Lung (tissue), 11 donors: ENCODE measurements at regions not wholly inside any gene's neighbourhood (a gene's known extent, or its start where the extent isn't known, plus 50 kb on each side); places are given as distances from the start of the nearest gene placed in this dataset.

ENCODE experiments used
- ATAC-seq: fragments of 200-7000 bp; cut with Tn5 transposase; one replicate; pipeline ENCODE4 v1.9.1; 2020; ENCODE audit warnings: moderate number of reproducible peaks; ENCODE audit not compliant: insufficient read depth, low FRiP score
- DNase-seq, 3 donors: peaks; one replicate each; pipeline ENCODE4 v3.0.0-alpha.2; 2013 to 2017
- H3K27ac ChIP-seq, 2 donors: one replicate each; pipeline ENCODE4 v1.5.1; 2013; ENCODE audit warnings: mild to moderate bottlenecking in 2 of 2, moderate library complexity in 2 of 2, control low read depth in 1 of 2, inconsistent platforms in 1 of 2, low read depth in 1 of 2, low read length in 1 of 2
- H3K27me3 ChIP-seq, 3 donors: one replicate each; pipeline ENCODE4 v1.5.1; 2013; ENCODE audit warnings: low read length in 2 of 3; ENCODE audit not compliant: control insufficient read depth in 3 of 3, insufficient read depth in 3 of 3
- H3K36me3 ChIP-seq, 4 donors: one replicate each; pipeline ENCODE4 v1.5.1; 2013; ENCODE audit warnings: low read length in 4 of 4, mild to moderate bottlenecking in 1 of 4, moderate library complexity in 1 of 4; ENCODE audit not compliant: control insufficient read depth in 4 of 4, insufficient read depth in 4 of 4
- H3K4me1 ChIP-seq, 5 donors: one replicate each; pipeline ENCODE4 v1.5.1; 2013; ENCODE audit warnings: low read length in 5 of 5, mild to moderate bottlenecking in 2 of 5, moderate library complexity in 1 of 5; ENCODE audit not compliant: control insufficient read depth in 5 of 5, insufficient read depth in 5 of 5
- H3K4me3 ChIP-seq: one replicate; pipeline ENCODE4 v1.5.1; 2013; ENCODE audit warnings: mild to moderate bottlenecking, control low read depth, moderate library complexity
- H3K9ac ChIP-seq, 2 donors: one replicate each; pipeline ENCODE4 v1.5.1; 2013; ENCODE audit warnings: low read length in 2 of 2, control low read depth in 1 of 2; ENCODE audit not compliant: insufficient read depth in 1 of 2
- H3K9me3 ChIP-seq, 4 donors: one replicate each; pipeline ENCODE4 v1.5.1; 2013; ENCODE audit warnings: low read length in 3 of 4, mild to moderate bottlenecking in 1 of 4, moderate library complexity in 1 of 4; ENCODE audit not compliant: control insufficient read depth in 4 of 4, insufficient read depth in 3 of 4
- WGBS, 2 donors: extraction: QIAGEN DNeasy Blood & Tissue Kit; methylation state at CpG; one replicate each; pipeline ENCODE4 v1.1.7; 2013; 5-methylcytosine and 5-hydroxymethylcytosine counted together
- TF ChIP-seq, protein P1 (sequence below): IDR thresholded peaks from 2 replicates; pipeline ENCODE4 v1.5.1; 2012; ENCODE audit warnings: mild to moderate bottlenecking; ENCODE audit errors: control extremely low read depth, extremely low read depth
- donor health status: control.
- donor health status: control.
- donor health status: Bipolar disorder and iron deficiency.
- donor health status: healthy.
- donor health status: DM: yes; HTN: yes; CAD: no.

DNA sequence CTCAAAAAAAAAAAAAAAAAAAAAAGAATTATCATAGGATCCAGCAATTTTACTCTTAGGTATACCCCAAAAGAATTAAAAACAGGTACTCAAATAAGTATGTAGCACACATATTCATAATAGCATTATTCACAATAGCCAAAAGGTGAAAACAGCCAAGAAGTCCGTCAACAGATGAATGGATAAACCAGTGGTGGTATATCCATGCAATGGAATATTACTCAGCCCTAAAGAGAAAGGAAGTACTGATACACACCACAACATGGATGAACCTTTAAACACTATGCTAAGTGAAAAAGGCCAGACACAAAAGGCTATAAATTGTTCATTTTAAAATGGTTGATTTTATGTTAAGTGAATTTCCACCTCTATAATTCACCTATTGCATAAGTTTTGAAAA lies 804.8 kb upstream of the AUTS2 start:
- WGBS, 2 donors = 93 to 95% methylated on average over 1 of the region's 1 CpG
- Histone ChIP-seq H3K9ac (no peak overlapping the region), H3K4me3 (no peak overlapping the region), H3K4me1 (no peaks in the 10 kb centered on the region), H3K27ac (no peak overlapping the region), H3K9me3 (peaks cover 0 to 3% (median under 1%) of the 10 kb centered on the region in 4 donors), H3K36me3 (no peaks in the 10 kb centered on the region), H3K27me3 (no peaks in the 10 kb centered on the region)
- TF ChIP-seq, protein P1, sequence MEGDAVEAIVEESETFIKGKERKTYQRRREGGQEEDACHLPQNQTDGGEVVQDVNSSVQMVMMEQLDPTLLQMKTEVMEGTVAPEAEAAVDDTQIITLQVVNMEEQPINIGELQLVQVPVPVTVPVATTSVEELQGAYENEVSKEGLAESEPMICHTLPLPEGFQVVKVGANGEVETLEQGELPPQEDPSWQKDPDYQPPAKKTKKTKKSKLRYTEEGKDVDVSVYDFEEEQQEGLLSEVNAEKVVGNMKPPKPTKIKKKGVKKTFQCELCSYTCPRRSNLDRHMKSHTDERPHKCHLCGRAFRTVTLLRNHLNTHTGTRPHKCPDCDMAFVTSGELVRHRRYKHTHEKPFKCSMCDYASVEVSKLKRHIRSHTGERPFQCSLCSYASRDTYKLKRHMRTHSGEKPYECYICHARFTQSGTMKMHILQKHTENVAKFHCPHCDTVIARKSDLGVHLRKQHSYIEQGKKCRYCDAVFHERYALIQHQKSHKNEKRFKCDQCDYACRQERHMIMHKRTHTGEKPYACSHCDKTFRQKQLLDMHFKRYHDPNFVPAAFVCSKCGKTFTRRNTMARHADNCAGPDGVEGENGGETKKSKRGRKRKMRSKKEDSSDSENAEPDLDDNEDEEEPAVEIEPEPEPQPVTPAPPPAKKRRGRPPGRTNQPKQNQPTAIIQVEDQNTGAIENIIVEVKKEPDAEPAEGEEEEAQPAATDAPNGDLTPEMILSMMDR = no peak
- no peak for DNase-seq
- ATAC-seq = no peak

DNA sequence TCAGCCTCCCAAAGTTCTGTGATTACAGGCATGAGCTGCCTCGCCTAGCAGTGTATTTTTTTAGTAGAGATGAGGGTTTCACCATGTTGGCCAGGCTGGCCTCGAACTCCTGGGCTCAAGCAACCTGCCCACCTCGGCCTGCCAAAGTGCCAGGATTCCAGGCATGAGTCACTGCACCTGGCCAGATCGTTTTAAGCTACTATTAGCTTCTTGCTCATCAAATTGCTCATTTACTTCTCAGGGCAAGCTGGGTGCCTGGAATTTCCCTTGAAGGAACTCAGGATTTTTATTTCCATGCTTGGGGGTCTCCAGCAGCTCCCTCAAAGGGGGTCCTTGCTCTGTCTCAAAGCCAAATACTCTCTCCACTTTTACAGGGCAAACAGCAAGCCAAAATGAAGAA lies 798.0 kb upstream of the AUTS2 start:
- ATAC-seq (no peak), DNase-seq (no peak)
- no peaks in the 10 kb centered on the region for H3K9me3 ChIP-seq
- peaks cover 0 to 2% (median 0%) of the 10 kb centered on the region in 3 donors for H3K27me3 ChIP-seq
- H3K27ac ChIP-seq = no peak overlapping the region
- no peaks in the 10 kb centered on the region for H3K36me3 ChIP-seq
- no peak overlapping the region for H3K9ac ChIP-seq
- H3K4me3 ChIP-seq = no peak overlapping the region
- H3K4me1 ChIP-seq = no peaks in the 10 kb centered on the region
- TF ChIP-seq, protein P1 = no peak
- 68 to 80% methylated on average over 4 of the region's 4 CpGs for WGBS, 2 donors

DNA sequence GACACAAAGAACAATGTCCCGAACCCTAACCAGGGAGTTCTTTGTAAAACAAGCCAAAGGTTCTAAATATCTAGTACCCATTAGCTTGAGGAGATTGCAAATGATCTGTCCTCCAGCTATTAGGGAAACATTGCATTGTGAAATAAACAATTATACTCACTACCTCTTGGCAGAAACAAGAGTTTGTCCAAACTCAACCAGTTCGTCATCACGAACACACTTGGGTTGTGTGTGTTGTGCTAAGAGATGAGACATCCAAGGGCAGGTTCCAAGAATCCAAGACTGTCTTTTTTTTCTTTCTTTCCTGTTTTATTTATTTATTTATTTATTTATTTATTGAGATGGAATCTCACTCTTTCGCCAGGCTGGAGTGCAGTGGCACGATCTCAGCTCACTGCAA lies 793.1 kb upstream of the AUTS2 start:
- no peak for ATAC-seq
- Histone ChIP-seq H3K27me3 (peaks cover 0 to 2% (median 0%) of the 10 kb centered on the region in 3 donors), H3K9me3 (peaks cover 0 to 3% (median 0%) of the 10 kb centered on the region in 4 donors), H3K9ac (no peak overlapping the region), H3K4me1 (no peaks in the 10 kb centered on the region), H3K4me3 (no peak overlapping the region), H3K27ac (no peak overlapping the region), H3K36me3 (no peaks in the 10 kb centered on the region)
- TF ChIP-seq, protein P1 = no peak
- DNase-seq = no peak
- 91% methylated on average over 5 of the region's 5 CpGs for WGBS, 2 donors

DNA sequence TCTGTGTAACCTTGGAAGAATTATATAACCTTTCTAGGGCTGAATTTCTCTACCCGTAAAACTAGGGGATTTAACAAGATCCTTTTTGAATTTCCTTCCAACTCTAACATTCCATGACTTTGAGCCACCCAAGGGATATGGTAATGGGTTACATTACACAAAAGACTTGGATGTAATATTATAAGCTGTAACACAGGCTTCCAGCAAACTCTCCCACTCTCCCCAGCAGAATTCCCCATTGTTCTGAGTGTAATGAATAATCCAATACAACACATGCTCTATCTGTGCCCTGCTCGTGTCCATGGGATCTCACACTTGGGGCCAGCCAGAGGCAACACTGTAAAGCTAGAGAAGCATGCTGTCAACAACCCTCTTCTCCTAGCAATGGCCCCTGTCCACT lies 790.6 kb upstream of the AUTS2 start:
- WGBS, 2 donors = 80 to 89% methylated on average over 2 of the region's 2 CpGs
- TF ChIP-seq, protein P1 = no peak
- Histone ChIP-seq H3K9ac (no peak overlapping the region), H3K4me1 (no peaks in the 10 kb centered on the region), H3K36me3 (no peaks in the 10 kb centered on the region), H3K27ac (no peak overlapping the region), H3K4me3 (no peak overlapping the region), H3K9me3 (peaks cover 0 to 3% (median 0%) of the 10 kb centered on the region in 4 donors), H3K27me3 (peaks cover 0 to 2% (median 0%) of the 10 kb centered on the region in 3 donors)
- ATAC-seq (no peak), DNase-seq (no peak)
